NCI-H345 treated with DMSO at 0.1 percent for 48 hours (cell line): ENCODE measurements at regions not wholly inside any gene's neighbourhood (a gene's known extent, or its start where the extent isn't known, plus 50 kb on each side); places are given as distances from the start of the nearest gene placed in this dataset.

Source experiments
- DNase-seq: peaks from one replicate; lab custom pipeline; 2025; ENCODE audit not compliant: unreplicated experiment; lab: John Stamatoyannopoulos, UW

DNA sequence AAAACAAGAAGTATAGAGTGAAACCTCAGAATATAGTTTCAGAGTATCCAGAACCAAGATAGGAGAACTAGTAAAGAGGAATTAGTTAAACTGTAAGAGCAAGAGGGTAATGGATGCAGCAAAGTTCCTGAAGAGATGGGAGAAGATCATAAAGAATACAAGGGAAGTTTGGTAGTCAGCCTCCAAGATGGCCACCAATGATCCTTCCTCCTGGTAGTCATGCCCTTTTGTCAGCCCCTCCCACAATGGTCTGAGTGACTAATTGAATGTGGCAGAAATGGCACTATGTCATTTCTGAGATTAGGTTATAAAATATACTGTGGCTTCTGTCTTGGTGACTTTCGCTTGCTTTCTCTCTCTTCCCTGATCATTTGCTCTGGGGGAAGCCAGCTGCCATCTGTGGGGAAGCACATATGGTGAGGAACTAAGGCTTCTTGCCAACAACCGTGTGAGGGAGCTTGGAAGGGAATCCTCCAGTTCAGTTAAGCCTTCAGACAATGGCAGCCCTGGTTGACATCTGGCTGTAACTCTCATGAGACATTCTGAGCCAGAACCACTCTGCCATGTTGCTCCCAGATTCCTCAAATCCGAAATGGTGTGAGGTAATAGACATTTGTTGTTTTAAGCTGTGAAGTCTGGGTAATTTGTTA, 55.3 kb upstream of the AMN1 start:
- DNase-seq: no peak

- DNase-seq: no peak
Observed at GRCh38 chr12:31783556-31783955, 54.7 kb upstream of the AMN1 start.

DNA sequence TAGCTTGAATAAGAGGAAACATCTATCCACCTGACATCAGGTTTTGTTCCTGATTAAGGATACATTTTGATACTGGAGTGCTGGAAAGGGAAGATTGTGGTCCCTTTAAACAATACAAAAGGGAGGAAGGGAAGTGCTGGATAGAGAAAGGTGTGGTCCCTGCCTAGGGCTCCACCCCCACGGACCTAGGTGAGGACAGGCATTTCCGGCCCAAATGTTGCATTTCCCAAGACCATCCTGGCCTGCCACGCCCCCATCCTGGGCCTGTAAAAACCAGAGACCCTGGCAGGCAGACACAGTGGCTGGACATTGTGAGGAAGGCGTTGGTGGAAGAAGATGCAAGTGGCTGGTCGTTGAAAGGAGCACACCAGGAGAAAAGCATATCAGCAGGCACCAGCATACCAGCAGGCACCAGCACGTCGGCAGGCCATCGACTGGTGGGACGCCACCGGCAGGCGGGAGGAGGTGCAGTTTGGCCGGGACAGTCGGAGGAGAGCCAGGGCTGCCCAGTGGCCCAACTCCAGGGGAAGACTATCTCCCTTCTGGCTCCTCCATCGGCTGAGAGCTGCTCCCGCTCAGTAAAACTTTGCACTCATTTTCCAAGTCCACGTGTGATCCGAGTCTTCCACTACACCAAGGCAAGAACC, 53.2 kb upstream of the AMN1 start:
- no peak for DNase-seq

DNA sequence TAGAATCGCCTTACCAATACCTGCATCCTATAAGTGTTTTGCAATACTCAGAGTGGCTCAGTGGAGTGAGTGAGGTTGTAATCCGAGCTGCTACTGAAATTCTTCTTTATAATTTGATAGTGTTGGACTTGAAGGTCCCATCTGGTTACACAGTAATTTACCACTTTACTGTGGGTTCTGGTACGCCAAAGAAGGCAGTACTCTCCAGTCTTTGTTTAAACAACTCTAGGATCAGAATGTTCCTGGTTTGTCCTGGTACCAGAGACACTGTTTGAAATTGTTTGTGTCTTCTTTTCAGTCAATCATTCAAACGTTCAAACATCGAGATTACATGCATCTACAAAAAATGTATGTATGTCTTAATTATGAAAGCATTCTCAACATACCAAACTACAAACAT, 51.3 kb upstream of the AMN1 start:
- no peak for DNase-seq

- no peak for DNase-seq
Observed at GRCh38 chr12:31778687-31779086, 49.9 kb upstream of the AMN1 start.
